ENCODE measurements at regions not wholly inside any gene's neighbourhood (a gene's known extent, or its start where the extent isn't known, plus 50 kb on each side); places are given as distances from the start of the nearest gene placed in this dataset.

DNA sequence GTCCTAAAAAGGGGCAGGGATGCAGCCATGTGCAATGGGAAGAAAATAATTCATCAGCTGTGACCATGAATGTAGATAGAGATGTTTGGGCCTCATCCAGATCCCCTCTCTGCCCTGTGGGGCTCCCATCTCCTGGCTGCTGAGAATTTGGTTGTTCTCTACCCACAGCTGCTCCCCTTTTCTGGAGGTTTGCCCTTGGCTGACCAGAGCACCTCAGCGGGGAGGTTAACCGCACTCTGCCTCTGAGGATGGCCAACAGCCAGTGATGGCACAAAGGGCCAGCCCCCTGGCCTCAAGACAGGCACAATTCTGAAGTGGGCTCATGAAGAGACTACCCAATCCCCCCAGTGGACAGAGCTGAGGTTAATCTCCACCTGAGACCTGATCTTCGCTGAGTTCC lies 61.5 kb upstream of the SERP2 start:
- no peak for TF ChIP-seq POLR2A (IDR thresholded peaks at IDR 0.05)
- TF ChIP-seq, protein P1, sequence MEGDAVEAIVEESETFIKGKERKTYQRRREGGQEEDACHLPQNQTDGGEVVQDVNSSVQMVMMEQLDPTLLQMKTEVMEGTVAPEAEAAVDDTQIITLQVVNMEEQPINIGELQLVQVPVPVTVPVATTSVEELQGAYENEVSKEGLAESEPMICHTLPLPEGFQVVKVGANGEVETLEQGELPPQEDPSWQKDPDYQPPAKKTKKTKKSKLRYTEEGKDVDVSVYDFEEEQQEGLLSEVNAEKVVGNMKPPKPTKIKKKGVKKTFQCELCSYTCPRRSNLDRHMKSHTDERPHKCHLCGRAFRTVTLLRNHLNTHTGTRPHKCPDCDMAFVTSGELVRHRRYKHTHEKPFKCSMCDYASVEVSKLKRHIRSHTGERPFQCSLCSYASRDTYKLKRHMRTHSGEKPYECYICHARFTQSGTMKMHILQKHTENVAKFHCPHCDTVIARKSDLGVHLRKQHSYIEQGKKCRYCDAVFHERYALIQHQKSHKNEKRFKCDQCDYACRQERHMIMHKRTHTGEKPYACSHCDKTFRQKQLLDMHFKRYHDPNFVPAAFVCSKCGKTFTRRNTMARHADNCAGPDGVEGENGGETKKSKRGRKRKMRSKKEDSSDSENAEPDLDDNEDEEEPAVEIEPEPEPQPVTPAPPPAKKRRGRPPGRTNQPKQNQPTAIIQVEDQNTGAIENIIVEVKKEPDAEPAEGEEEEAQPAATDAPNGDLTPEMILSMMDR (IDR thresholded peaks at IDR 0.05): no peak
